ENCODE measurements at regions not wholly inside any gene's neighbourhood (a gene's known extent, or its start where the extent isn't known, plus 50 kb on each side); places are given as distances from the start of the nearest gene placed in this dataset.

GRCh38 chr5:174273325-174273724 is 227.8 kb downstream of the NSG2 start:
- Histone ChIP-seq H3K9ac (ENCODE audit: low read depth, low read length) (no peak overlapping the region), H3K36me3 (ENCODE audit: insufficient read depth, low read length) (no peaks in the 10 kb centered on the region), H3K9me3 (ENCODE audit: control insufficient read depth, insufficient read depth, low read length) (no peaks in the 10 kb centered on the region), H3K4me1 (ENCODE audit: insufficient read depth, low read length) (no peaks in the 10 kb centered on the region)

- Histone ChIP-seq H3K36me3 (ENCODE audit: insufficient read depth, low read length) (no peaks in the 10 kb centered on the region), H3K4me1 (ENCODE audit: insufficient read depth, low read length) (no peaks in the 10 kb centered on the region), H3K9ac (ENCODE audit: low read depth, low read length) (no peak overlapping the region), H3K9me3 (ENCODE audit: control insufficient read depth, insufficient read depth, low read length) (no peaks in the 10 kb centered on the region)
Observed at GRCh38 chr5:174275959-174276358, 230.5 kb downstream of the NSG2 start.

GRCh38 chr5:174281089-174281760 is 235.7 kb downstream of the NSG2 start:
- no peaks in the 10 kb centered on the region for H3K9me3 ChIP-seq (ENCODE audit: control insufficient read depth, insufficient read depth, low read length)

GRCh38 chr5:174281855-174282254 is 236.3 kb downstream of the NSG2 start:
- H3K9me3 ChIP-seq (ENCODE audit: control insufficient read depth, insufficient read depth, low read length) = no peaks in the 10 kb centered on the region
- H3K9ac ChIP-seq (ENCODE audit: low read depth, low read length) = no peak overlapping the region
- no peaks in the 10 kb centered on the region for H3K36me3 ChIP-seq (ENCODE audit: insufficient read depth, low read length)
- no peaks in the 10 kb centered on the region for H3K4me1 ChIP-seq (ENCODE audit: insufficient read depth, low read length)

More at GRCh38 chr5:174281089-174281760, 235.7 kb downstream of the NSG2 start:
- no peaks in the 10 kb centered on the region for H3K36me3 ChIP-seq (ENCODE audit: insufficient read depth, low read length)
- no peaks in the 10 kb centered on the region for H3K4me1 ChIP-seq (ENCODE audit: insufficient read depth, low read length)
- no peak overlapping the region for H3K9ac ChIP-seq (ENCODE audit: low read depth, low read length)

- Histone ChIP-seq H3K9me3 (ENCODE audit: control insufficient read depth, insufficient read depth, low read length) (no peaks in the 10 kb centered on the region), H3K36me3 (ENCODE audit: insufficient read depth, low read length) (no peaks in the 10 kb centered on the region), H3K9ac (ENCODE audit: low read depth, low read length) (no peak overlapping the region), H3K4me1 (ENCODE audit: insufficient read depth, low read length) (no peaks in the 10 kb centered on the region)
Observed at GRCh38 chr5:174282391-174282790, 236.9 kb downstream of the NSG2 start.

GRCh38 chr5:174283211-174284005 is 237.9 kb downstream of the NSG2 start:
- Histone ChIP-seq H3K9me3 (ENCODE audit: control insufficient read depth, insufficient read depth, low read length) (no peaks in the 10 kb centered on the region), H3K9ac (ENCODE audit: low read depth, low read length) (no peak overlapping the region), H3K36me3 (ENCODE audit: insufficient read depth, low read length) (no peaks in the 10 kb centered on the region), H3K4me1 (ENCODE audit: insufficient read depth, low read length) (no peaks in the 10 kb centered on the region)

GRCh38 chr5:174284873-174285272 is 239.4 kb downstream of the NSG2 start:
- Histone ChIP-seq H3K36me3 (ENCODE audit: insufficient read depth, low read length) (no peaks in the 10 kb centered on the region), H3K9ac (ENCODE audit: low read depth, low read length) (no peak overlapping the region), H3K9me3 (ENCODE audit: control insufficient read depth, insufficient read depth, low read length) (no peaks in the 10 kb centered on the region), H3K4me1 (ENCODE audit: insufficient read depth, low read length) (no peaks in the 10 kb centered on the region)

- Histone ChIP-seq H3K9ac (ENCODE audit: low read depth, low read length) (no peak overlapping the region), H3K36me3 (ENCODE audit: insufficient read depth, low read length) (no peaks in the 10 kb centered on the region), H3K4me1 (ENCODE audit: insufficient read depth, low read length) (no peaks in the 10 kb centered on the region), H3K9me3 (ENCODE audit: control insufficient read depth, insufficient read depth, low read length) (no peaks in the 10 kb centered on the region; the same call in 1 of the 2 replicates)
Observed at GRCh38 chr5:174287761-174288160, 242.3 kb downstream of the NSG2 start.

GRCh38 chr5:174288439-174288838 is 242.9 kb downstream of the NSG2 start:
- no peak overlapping the region for H3K9ac ChIP-seq (ENCODE audit: low read depth, low read length)
- H3K36me3 ChIP-seq (ENCODE audit: insufficient read depth, low read length) = no peaks in the 10 kb centered on the region
- H3K4me1 ChIP-seq (ENCODE audit: insufficient read depth, low read length) = no peaks in the 10 kb centered on the region
- H3K9me3 ChIP-seq (ENCODE audit: control insufficient read depth, insufficient read depth, low read length) = no peaks in the 10 kb centered on the region; the same call in 1 of the 2 replicates

GRCh38 chr5:174291162-174291561 is 245.7 kb downstream of the NSG2 start:
- Histone ChIP-seq H3K9me3 (ENCODE audit: control insufficient read depth, insufficient read depth, low read length) (no peaks in the 10 kb centered on the region; the same call in 1 of the 2 replicates), H3K9ac (ENCODE audit: low read depth, low read length) (no peak overlapping the region), H3K36me3 (ENCODE audit: insufficient read depth, low read length) (no peaks in the 10 kb centered on the region), H3K4me1 (ENCODE audit: insufficient read depth, low read length) (no peaks in the 10 kb centered on the region)

GRCh38 chr5:174292348-174292747 is 246.8 kb downstream of the NSG2 start:
- H3K36me3 ChIP-seq (ENCODE audit: insufficient read depth, low read length) = no peaks in the 10 kb centered on the region
- H3K9ac ChIP-seq (ENCODE audit: low read depth, low read length) = no peak overlapping the region
- no peaks in the 10 kb centered on the region for H3K4me1 ChIP-seq (ENCODE audit: insufficient read depth, low read length)
- no peaks in the 10 kb centered on the region; the same call in 1 of the 2 replicates for H3K9me3 ChIP-seq (ENCODE audit: control insufficient read depth, insufficient read depth, low read length)

GRCh38 chr5:174293006-174293405 is 247.5 kb downstream of the NSG2 start:
- Histone ChIP-seq H3K4me1 (ENCODE audit: insufficient read depth, low read length) (no peaks in the 10 kb centered on the region), H3K9me3 (ENCODE audit: control insufficient read depth, insufficient read depth, low read length) (no peaks in the 10 kb centered on the region; the same call in 1 of the 2 replicates), H3K36me3 (ENCODE audit: insufficient read depth, low read length) (no peaks in the 10 kb centered on the region), H3K9ac (ENCODE audit: low read depth, low read length) (no peak overlapping the region)

- H3K9ac ChIP-seq (ENCODE audit: low read depth, low read length) = no peak overlapping the region
- no peaks in the 10 kb centered on the region for H3K36me3 ChIP-seq (ENCODE audit: insufficient read depth, low read length)
- no peaks in the 10 kb centered on the region for H3K4me1 ChIP-seq (ENCODE audit: insufficient read depth, low read length)
- H3K9me3 ChIP-seq (ENCODE audit: control insufficient read depth, insufficient read depth, low read length) = no peaks in the 10 kb centered on the region; the same call in 1 of the 2 replicates
Observed at GRCh38 chr5:174293481-174293880, 248.0 kb downstream of the NSG2 start.

GRCh38 chr5:174294891-174295620 is 249.6 kb downstream of the NSG2 start:
- Histone ChIP-seq H3K9ac (ENCODE audit: low read depth, low read length) (no peak overlapping the region), H3K36me3 (ENCODE audit: insufficient read depth, low read length) (no peaks in the 10 kb centered on the region), H3K4me1 (ENCODE audit: insufficient read depth, low read length) (no peaks in the 10 kb centered on the region), H3K9me3 (ENCODE audit: control insufficient read depth, insufficient read depth, low read length) (no peaks in the 10 kb centered on the region; the same call in 1 of the 2 replicates)

Data from ES-I3 (cell line).